ENCODE measurements at regions not wholly inside any gene's neighbourhood (a gene's known extent, or its start where the extent isn't known, plus 50 kb on each side); places are given as distances from the start of the nearest gene placed in this dataset.
"Not testable (repeated sequence)": the region's sequence is repeated elsewhere in the genome, so short reads cannot be mapped to it uniquely, and the experiment has no call there.

DNA sequence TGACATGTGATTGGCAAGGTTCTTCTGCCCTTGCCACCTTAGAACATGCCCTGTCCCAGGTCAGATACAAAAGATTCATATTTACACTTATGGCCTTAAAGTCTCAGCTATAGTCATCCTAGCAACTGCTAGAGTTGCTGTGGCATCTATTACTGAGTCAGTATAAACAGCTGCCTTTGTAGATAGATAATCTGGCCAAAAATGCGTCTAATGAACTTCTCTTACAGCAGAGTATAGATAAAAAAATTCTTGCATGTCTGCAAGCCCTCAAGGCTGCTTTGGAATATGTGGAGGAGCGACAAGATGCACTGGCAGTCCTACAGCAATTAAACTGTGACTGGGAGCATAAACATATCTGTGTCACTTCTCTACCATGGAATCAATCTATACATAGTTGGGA lies 1209.7 kb upstream of the PABPC4L start:
- POLR2A ChIA-PET (ENCODE audit: unreplicated experiment) = no interaction called here
- no peak overlapping the region for H2AFZ ChIP-seq
- no peak overlapping the region for H3K4me2 ChIP-seq
- no peaks in the 10 kb centered on the region for H3K27me3 ChIP-seq (ENCODE audit: insufficient read depth, low read depth)
- intact Hi-C loops (cut with micrococcal nuclease; ENCODE audit: unreplicated experiment) = no loop called here
- no peak overlapping the region for H3K27ac ChIP-seq
- H3K36me3 ChIP-seq (ENCODE audit: low read depth) = no peaks in the 10 kb centered on the region
- no peaks in the 10 kb centered on the region for H4K20me1 ChIP-seq (ENCODE audit: insufficient read depth)
- H3K4me3 ChIP-seq = no peak overlapping the region
- H3F3A ChIP-seq (ENCODE audit: insufficient read depth, low read depth) = no peaks in the 10 kb centered on the region
- DNase-seq = no peak
- H3K9me2 ChIP-seq (ENCODE audit: insufficient read depth) = no peaks in the 10 kb centered on the region
- H3K4me1 ChIP-seq (replicated peaks; ENCODE audit: insufficient read depth) = no peaks in the 10 kb centered on the region
- H3K9me3 ChIP-seq (ENCODE audit: insufficient read depth, low read depth) = no peaks in the 10 kb centered on the region
- H3K79me2 ChIP-seq (ENCODE audit: low read depth) = no peaks in the 10 kb centered on the region
- TF ChIP-seq EZH2 (IDR thresholded peaks at IDR 0.05; ENCODE audit: low read depth) = no peak
- TF ChIP-seq, protein P1, sequence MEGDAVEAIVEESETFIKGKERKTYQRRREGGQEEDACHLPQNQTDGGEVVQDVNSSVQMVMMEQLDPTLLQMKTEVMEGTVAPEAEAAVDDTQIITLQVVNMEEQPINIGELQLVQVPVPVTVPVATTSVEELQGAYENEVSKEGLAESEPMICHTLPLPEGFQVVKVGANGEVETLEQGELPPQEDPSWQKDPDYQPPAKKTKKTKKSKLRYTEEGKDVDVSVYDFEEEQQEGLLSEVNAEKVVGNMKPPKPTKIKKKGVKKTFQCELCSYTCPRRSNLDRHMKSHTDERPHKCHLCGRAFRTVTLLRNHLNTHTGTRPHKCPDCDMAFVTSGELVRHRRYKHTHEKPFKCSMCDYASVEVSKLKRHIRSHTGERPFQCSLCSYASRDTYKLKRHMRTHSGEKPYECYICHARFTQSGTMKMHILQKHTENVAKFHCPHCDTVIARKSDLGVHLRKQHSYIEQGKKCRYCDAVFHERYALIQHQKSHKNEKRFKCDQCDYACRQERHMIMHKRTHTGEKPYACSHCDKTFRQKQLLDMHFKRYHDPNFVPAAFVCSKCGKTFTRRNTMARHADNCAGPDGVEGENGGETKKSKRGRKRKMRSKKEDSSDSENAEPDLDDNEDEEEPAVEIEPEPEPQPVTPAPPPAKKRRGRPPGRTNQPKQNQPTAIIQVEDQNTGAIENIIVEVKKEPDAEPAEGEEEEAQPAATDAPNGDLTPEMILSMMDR (conservative IDR thresholded peaks at IDR 0.05) = no peak
- BruUV-seq (replicated peaks) = no TSS peak
- CTCF ChIA-PET = no interaction called here

DNA sequence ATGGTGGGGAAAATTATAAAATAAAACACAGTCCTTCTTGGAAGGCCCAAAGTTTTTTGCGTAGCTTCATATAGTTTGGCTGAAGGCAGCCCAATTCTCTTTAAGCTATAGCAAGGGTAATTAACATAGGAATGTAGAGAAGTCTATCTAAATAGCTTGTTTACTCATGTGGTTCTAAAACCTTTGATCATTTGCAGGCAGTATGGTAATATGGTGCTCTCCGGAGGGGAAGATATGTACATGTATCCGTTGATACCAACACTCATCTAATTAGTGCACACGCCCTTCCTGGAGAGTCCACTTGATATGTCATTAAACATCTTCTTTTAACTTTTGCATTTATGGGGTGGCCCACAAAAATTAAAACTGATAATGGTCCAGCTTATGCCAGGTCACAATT lies 1207.7 kb upstream of the PABPC4L start:
- H3K4me2 ChIP-seq; H3K27me3 ChIP-seq (ENCODE audit: insufficient read depth, low read depth); H3K9me3 ChIP-seq (ENCODE audit: insufficient read depth, low read depth); H2AFZ ChIP-seq; H3K9me2 ChIP-seq (ENCODE audit: insufficient read depth); H3K4me1 ChIP-seq (replicated peaks; ENCODE audit: insufficient read depth); POLR2A ChIA-PET (ENCODE audit: unreplicated experiment); H4K20me1 ChIP-seq (ENCODE audit: insufficient read depth); H3K4me3 ChIP-seq; H3K36me3 ChIP-seq (ENCODE audit: low read depth); intact Hi-C loops (cut with micrococcal nuclease; ENCODE audit: unreplicated experiment); BruUV-seq (replicated peaks); H3F3A ChIP-seq (ENCODE audit: insufficient read depth, low read depth); DNase-seq; H3K27ac ChIP-seq; H3K79me2 ChIP-seq (ENCODE audit: low read depth); CTCF ChIA-PET: not testable (repeated sequence)

DNA sequence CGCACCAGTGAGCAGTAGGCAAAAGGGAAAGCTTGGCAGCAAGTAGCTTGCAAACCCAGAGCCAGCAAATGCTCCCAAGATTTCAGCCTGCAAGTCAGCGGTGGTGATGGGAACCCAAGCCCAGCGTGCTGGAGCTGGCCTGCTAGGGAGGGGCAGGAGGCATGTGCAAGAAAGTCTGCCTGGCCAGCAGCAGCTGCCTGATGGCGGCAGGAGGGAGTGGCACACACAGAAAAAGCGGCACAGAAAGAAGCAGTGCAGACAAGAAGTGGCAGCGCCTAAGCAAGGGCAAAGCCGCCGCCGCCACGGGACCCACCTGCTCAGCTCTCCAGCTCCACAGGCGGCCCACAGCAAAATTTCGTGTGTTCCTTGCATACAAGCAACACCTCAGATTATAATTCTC lies 1206.5 kb upstream of the PABPC4L start:
- no peak overlapping the region for H3K27ac ChIP-seq
- H3K4me1 ChIP-seq (replicated peaks; ENCODE audit: insufficient read depth) = no peaks in the 10 kb centered on the region
- H3K36me3 ChIP-seq (ENCODE audit: low read depth) = no peaks in the 10 kb centered on the region
- no peak overlapping the region for H3K4me3 ChIP-seq
- intact Hi-C loops (cut with micrococcal nuclease; ENCODE audit: unreplicated experiment) = no loop called here
- DNase-seq = no peak
- H3K27me3 ChIP-seq (ENCODE audit: insufficient read depth, low read depth) = no peaks in the 10 kb centered on the region
- no peaks in the 10 kb centered on the region for H3K9me3 ChIP-seq (ENCODE audit: insufficient read depth, low read depth)
- CTCF ChIA-PET = no interaction called here
- no peak for TF ChIP-seq EZH2 (IDR thresholded peaks at IDR 0.05; ENCODE audit: low read depth)
- TF ChIP-seq, protein P1 (conservative IDR thresholded peaks at IDR 0.05) = no peak
- BruUV-seq (replicated peaks) = no TSS peak
- H2AFZ ChIP-seq = no peak overlapping the region
- no peaks in the 10 kb centered on the region for H3K79me2 ChIP-seq (ENCODE audit: low read depth)
- no peaks in the 10 kb centered on the region for H4K20me1 ChIP-seq (ENCODE audit: insufficient read depth)
- H3F3A ChIP-seq (ENCODE audit: insufficient read depth, low read depth) = no peaks in the 10 kb centered on the region
- no peaks in the 10 kb centered on the region for H3K9me2 ChIP-seq (ENCODE audit: insufficient read depth)
- POLR2A ChIA-PET (ENCODE audit: unreplicated experiment) = no interaction called here
- no peak overlapping the region for H3K4me2 ChIP-seq

DNA sequence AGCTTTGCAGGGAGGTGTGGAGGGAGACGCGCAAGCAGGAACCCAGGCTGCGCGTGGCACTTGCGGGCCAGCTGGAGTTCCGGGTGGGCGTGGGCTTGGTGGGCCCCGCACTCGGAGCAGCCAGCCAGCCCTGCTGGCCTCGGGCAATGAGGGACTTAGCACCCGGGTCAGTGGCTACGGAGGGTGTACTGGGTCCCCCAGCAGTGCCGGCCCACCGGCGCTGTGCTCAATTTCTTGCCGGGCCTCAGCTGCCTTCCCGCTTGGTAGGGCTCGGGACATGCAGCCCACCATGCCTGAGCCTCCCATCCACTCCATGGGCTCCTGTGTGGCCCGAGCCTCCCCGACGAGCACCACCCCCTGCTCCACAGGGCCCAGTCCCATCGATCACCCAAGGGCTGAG lies 1205.0 kb upstream of the PABPC4L start:
- CTCF ChIA-PET = not testable (repeated sequence)

More for the DNA sequence above, 1205.0 kb upstream of the PABPC4L start:
- H3K4me2 ChIP-seq; H3K27me3 ChIP-seq (ENCODE audit: insufficient read depth, low read depth); DNase-seq; H3K79me2 ChIP-seq (ENCODE audit: low read depth); H3F3A ChIP-seq (ENCODE audit: insufficient read depth, low read depth); H2AFZ ChIP-seq; H3K36me3 ChIP-seq (ENCODE audit: low read depth); BruUV-seq (replicated peaks); H4K20me1 ChIP-seq (ENCODE audit: insufficient read depth); H3K9me3 ChIP-seq (ENCODE audit: insufficient read depth, low read depth); H3K9me2 ChIP-seq (ENCODE audit: insufficient read depth); H3K4me1 ChIP-seq (replicated peaks; ENCODE audit: insufficient read depth); POLR2A ChIA-PET (ENCODE audit: unreplicated experiment); intact Hi-C loops (cut with micrococcal nuclease; ENCODE audit: unreplicated experiment); H3K27ac ChIP-seq; H3K4me3 ChIP-seq: not testable (repeated sequence)
